ENCODE measurements at regions not wholly inside any gene's neighbourhood (a gene's known extent, or its start where the extent isn't known, plus 50 kb on each side); places are given as distances from the start of the nearest gene placed in this dataset.

- Histone ChIP-seq H3K79me2 (ENCODE audit: insufficient read depth, low read length) (no peaks in the 10 kb centered on the region), H3K4me1 (ENCODE audit: insufficient read depth, low read length, poor library complexity, severe bottlenecking) (no peaks in the 10 kb centered on the region), H3K27me3 (ENCODE audit: insufficient read depth, low read length, poor library complexity, severe bottlenecking) (no peaks in the 10 kb centered on the region), H3K4me2 (ENCODE audit: low read depth, low read length, poor library complexity, severe bottlenecking) (no peak overlapping the region), H3K9me3 (ENCODE audit: insufficient read depth, low read depth, low read length) (no peaks in the 10 kb centered on the region), H3K36me3 (ENCODE audit: insufficient read depth, low read length) (no peaks in the 10 kb centered on the region), H3K9me2 (replicated peaks; ENCODE audit: low read depth, low read length) (no peaks in the 10 kb centered on the region), H3K9ac (ENCODE audit: low read depth, low read length, poor library complexity, severe bottlenecking) (no peak overlapping the region), H3K4me3 (ENCODE audit: low read length, poor library complexity, severe bottlenecking) (no peak overlapping the region), H4K20me1 (ENCODE audit: insufficient read depth, low read length, poor library complexity, severe bottlenecking) (no peaks in the 10 kb centered on the region), H3F3A (ENCODE audit: low read depth) (no peaks in the 10 kb centered on the region), H2AFZ (ENCODE audit: low read length) (no peak overlapping the region)
- no peak for TF ChIP-seq CTCF (conservative IDR thresholded peaks at IDR 0.05; ENCODE audit: low read length)
- no peak for TF ChIP-seq EZH2phosphoT487 (IDR thresholded peaks at IDR 0.05; ENCODE audit: borderline replicate concordance)
Measured at GRCh38 chr4:138949866-138950265, 65.7 kb upstream of the NOCT start.

GRCh38 chr4:138948918-138949317 lies 66.7 kb upstream of the NOCT start:
- Histone ChIP-seq H3F3A (ENCODE audit: low read depth) (no peaks in the 10 kb centered on the region), H3K36me3 (ENCODE audit: insufficient read depth, low read length) (no peaks in the 10 kb centered on the region), H3K27me3 (ENCODE audit: insufficient read depth, low read length, poor library complexity, severe bottlenecking) (no peaks in the 10 kb centered on the region), H3K79me2 (ENCODE audit: insufficient read depth, low read length) (no peaks in the 10 kb centered on the region), H3K4me3 (ENCODE audit: low read length, poor library complexity, severe bottlenecking) (no peak overlapping the region), H3K9ac (ENCODE audit: low read depth, low read length, poor library complexity, severe bottlenecking) (no peak overlapping the region), H3K9me3 (ENCODE audit: insufficient read depth, low read depth, low read length) (no peaks in the 10 kb centered on the region), H3K9me2 (replicated peaks; ENCODE audit: low read depth, low read length) (no peaks in the 10 kb centered on the region), H4K20me1 (ENCODE audit: insufficient read depth, low read length, poor library complexity, severe bottlenecking) (no peaks in the 10 kb centered on the region), H3K4me2 (ENCODE audit: low read depth, low read length, poor library complexity, severe bottlenecking) (no peak overlapping the region), H2AFZ (ENCODE audit: low read length) (no peak overlapping the region), H3K4me1 (ENCODE audit: insufficient read depth, low read length, poor library complexity, severe bottlenecking) (no peaks in the 10 kb centered on the region)
- TF ChIP-seq CTCF (conservative IDR thresholded peaks at IDR 0.05; ENCODE audit: low read length) (no peak), EZH2phosphoT487 (IDR thresholded peaks at IDR 0.05; ENCODE audit: borderline replicate concordance) (no peak)

DNA sequence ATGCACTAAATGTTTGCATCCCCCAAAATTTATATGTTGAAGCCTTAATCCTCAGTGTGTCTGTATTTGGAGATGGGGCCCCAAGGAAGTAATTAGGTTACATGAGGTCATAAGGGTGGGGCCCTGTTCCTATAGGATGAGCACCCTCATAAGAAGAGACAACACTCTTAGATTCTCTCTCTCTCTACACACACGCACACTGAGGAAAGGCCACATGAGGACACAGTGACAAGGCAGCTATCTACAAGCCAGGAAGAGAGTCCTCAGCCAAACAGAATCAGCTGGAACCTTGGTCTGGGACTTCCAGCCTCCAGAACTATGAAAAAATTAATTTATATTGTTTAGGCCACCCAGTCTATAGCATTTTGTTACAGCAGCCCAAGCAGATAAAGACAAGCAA lies 69.3 kb upstream of the NOCT start:
- TF ChIP-seq CTCF (conservative IDR thresholded peaks at IDR 0.05; ENCODE audit: low read length) (no peak), EZH2phosphoT487 (IDR thresholded peaks at IDR 0.05; ENCODE audit: borderline replicate concordance) (no peak)
- no peak overlapping the region for H3K4me3 ChIP-seq (ENCODE audit: low read length, poor library complexity, severe bottlenecking)
- H3K36me3 ChIP-seq (ENCODE audit: insufficient read depth, low read length): no peaks in the 10 kb centered on the region
- H3K9ac ChIP-seq (ENCODE audit: low read depth, low read length, poor library complexity, severe bottlenecking): no peak overlapping the region
- H3F3A ChIP-seq (ENCODE audit: low read depth): no peaks in the 10 kb centered on the region
- H3K4me1 ChIP-seq (ENCODE audit: insufficient read depth, low read length, poor library complexity, severe bottlenecking): no peaks in the 10 kb centered on the region
- H4K20me1 ChIP-seq (ENCODE audit: insufficient read depth, low read length, poor library complexity, severe bottlenecking): no peaks in the 10 kb centered on the region
- H3K9me3 ChIP-seq (ENCODE audit: insufficient read depth, low read depth, low read length): no peaks in the 10 kb centered on the region
- no peak overlapping the region for H2AFZ ChIP-seq (ENCODE audit: low read length)
- H3K4me2 ChIP-seq (ENCODE audit: low read depth, low read length, poor library complexity, severe bottlenecking): no peak overlapping the region
- no peaks in the 10 kb centered on the region for H3K27me3 ChIP-seq (ENCODE audit: insufficient read depth, low read length, poor library complexity, severe bottlenecking)
- no peaks in the 10 kb centered on the region for H3K79me2 ChIP-seq (ENCODE audit: insufficient read depth, low read length)
- H3K9me2 ChIP-seq (replicated peaks; ENCODE audit: low read depth, low read length): no peaks in the 10 kb centered on the region
